ENCODE measurements at regions not wholly inside any gene's neighbourhood (a gene's known extent, or its start where the extent isn't known, plus 50 kb on each side); places are given as distances from the start of the nearest gene placed in this dataset.

- TF ChIP-seq, protein P1, sequence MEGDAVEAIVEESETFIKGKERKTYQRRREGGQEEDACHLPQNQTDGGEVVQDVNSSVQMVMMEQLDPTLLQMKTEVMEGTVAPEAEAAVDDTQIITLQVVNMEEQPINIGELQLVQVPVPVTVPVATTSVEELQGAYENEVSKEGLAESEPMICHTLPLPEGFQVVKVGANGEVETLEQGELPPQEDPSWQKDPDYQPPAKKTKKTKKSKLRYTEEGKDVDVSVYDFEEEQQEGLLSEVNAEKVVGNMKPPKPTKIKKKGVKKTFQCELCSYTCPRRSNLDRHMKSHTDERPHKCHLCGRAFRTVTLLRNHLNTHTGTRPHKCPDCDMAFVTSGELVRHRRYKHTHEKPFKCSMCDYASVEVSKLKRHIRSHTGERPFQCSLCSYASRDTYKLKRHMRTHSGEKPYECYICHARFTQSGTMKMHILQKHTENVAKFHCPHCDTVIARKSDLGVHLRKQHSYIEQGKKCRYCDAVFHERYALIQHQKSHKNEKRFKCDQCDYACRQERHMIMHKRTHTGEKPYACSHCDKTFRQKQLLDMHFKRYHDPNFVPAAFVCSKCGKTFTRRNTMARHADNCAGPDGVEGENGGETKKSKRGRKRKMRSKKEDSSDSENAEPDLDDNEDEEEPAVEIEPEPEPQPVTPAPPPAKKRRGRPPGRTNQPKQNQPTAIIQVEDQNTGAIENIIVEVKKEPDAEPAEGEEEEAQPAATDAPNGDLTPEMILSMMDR (IDR thresholded peaks at IDR 0.05; ENCODE audit: low read length), result no peak
- no peak for TF ChIP-seq EZH2 (optimal IDR thresholded peaks at IDR 0.05; ENCODE audit: low read depth, low read length)
- TF ChIP-seq EZH2phosphoT487 (IDR thresholded peaks at IDR 0.05; ENCODE audit: low read length), result no peak
Measured at GRCh38 chr9:30732060-30732459, 1652.4 kb upstream of the ACO1 start.
